ENCODE measurements at regions not wholly inside any gene's neighbourhood (a gene's known extent, or its start where the extent isn't known, plus 50 kb on each side); places are given as distances from the start of the nearest gene placed in this dataset.

DNA sequence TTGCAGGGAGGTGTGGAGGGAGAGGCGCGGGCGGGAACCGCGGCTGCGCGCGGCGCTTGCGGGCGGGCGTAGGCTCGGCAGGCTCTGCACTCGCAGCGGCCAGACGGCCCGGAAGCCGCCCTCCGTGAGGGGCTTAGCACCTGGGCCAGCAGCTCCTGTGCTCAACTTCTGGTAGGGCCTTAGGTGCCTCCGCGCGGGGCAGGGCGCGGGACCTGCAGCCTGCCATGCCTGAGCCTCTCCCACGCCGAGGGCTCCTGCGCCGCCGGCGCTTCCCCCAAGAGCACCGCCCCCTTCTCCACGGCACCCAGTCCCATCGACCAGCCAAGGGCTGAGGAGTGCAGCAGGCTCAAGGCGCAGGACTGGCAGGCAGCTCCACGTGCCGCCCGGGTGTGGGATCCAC is 940.8 kb upstream of the PCDH9 start:
- Mint-ChIP-seq H3K36me3 (ENCODE audit: low read depth) (no peaks in the 10 kb centered on the region), H3K27ac (no peak overlapping the region), H3K4me1 (peaks cover 11% of the 10 kb centered on the region), H3K9me3 (peaks cover 3% of the 10 kb centered on the region), H3K4me3 (no peak overlapping the region), H3K27me3 (ENCODE audit: low read depth) (no peaks in the 10 kb centered on the region)
- no peak for TF ChIP-seq CTCF (IDR thresholded peaks at IDR 0.05; ENCODE audit: unreplicated experiment in 3 of 3)

DNA sequence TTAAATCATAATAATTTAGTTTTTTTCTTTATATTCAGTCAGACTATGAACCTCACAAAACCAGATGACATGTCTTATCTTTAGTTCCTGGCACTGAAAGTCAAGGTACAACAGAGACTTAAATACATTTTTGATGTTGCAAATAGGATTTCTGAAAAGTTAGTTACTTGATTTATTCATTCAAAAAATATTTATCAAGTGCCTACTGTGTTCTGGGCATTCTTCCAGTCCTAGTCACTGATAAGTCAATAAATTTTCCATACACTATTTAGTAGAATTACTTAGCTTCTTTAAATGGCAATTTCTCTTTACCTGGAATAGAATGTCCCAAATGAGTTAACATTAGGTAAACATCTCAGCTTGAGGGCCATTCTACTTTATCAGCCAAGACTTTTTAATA is 938.3 kb upstream of the PCDH9 start:
- Mint-ChIP-seq H3K4me1 (peaks cover 7% of the 10 kb centered on the region), H3K36me3 (ENCODE audit: low read depth) (no peaks in the 10 kb centered on the region), H3K27me3 (ENCODE audit: low read depth) (no peaks in the 10 kb centered on the region), H3K4me3 (no peak overlapping the region), H3K27ac (no peak overlapping the region), H3K9me3 (peaks cover 3% of the 10 kb centered on the region)
- no peak for TF ChIP-seq CTCF (IDR thresholded peaks at IDR 0.05; ENCODE audit: unreplicated experiment in 3 of 3)

DNA sequence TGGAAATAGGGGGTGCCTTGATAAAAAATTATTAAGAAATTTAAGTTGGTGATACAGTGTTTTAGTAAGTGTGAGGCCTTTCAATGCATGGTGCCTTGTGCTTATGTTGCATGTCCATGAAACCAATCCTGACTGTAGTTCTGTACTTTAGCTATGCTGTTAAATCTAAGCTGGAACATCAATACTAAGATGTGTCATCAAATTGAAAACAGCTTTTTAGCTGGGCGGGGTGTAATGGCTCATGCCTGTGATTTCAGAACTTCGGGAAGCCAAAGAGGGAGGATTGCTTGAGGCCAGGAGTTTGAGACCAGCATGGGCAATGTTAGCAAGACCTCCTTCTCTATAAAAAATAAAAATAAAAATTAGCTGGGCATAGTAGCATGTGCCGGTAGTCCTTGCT is 930.3 kb upstream of the PCDH9 start:
- H3K36me3 Mint-ChIP-seq (ENCODE audit: low read depth), result no peaks in the 10 kb centered on the region
- H3K27ac Mint-ChIP-seq, result peak overlapping the region in 1 of 3 experiments; percentile 39
- TF ChIP-seq CTCF (IDR thresholded peaks at IDR 0.05; ENCODE audit: unreplicated experiment in 3 of 3), result no peak
- peaks cover 11% of the 10 kb centered on the region for H3K4me1 Mint-ChIP-seq
- H3K9me3 Mint-ChIP-seq, result peaks cover 6% of the 10 kb centered on the region
- no peaks in the 10 kb centered on the region for H3K27me3 Mint-ChIP-seq (ENCODE audit: low read depth)
- no peak overlapping the region for H3K4me3 Mint-ChIP-seq

- H3K27me3 Mint-ChIP-seq (ENCODE audit: low read depth), result no peaks in the 10 kb centered on the region
- no peak overlapping the region for H3K27ac Mint-ChIP-seq
- H3K9me3 Mint-ChIP-seq, result peaks cover 16% of the 10 kb centered on the region
- no peak overlapping the region for H3K4me3 Mint-ChIP-seq
- TF ChIP-seq CTCF (IDR thresholded peaks at IDR 0.05; ENCODE audit: unreplicated experiment in 3 of 3), result no peak
- no peaks in the 10 kb centered on the region for H3K36me3 Mint-ChIP-seq (ENCODE audit: low read depth)
- peaks cover 4% of the 10 kb centered on the region for H3K4me1 Mint-ChIP-seq
Measured at GRCh38 chr13:68152414-68152813, 922.3 kb upstream of the PCDH9 start.

DNA sequence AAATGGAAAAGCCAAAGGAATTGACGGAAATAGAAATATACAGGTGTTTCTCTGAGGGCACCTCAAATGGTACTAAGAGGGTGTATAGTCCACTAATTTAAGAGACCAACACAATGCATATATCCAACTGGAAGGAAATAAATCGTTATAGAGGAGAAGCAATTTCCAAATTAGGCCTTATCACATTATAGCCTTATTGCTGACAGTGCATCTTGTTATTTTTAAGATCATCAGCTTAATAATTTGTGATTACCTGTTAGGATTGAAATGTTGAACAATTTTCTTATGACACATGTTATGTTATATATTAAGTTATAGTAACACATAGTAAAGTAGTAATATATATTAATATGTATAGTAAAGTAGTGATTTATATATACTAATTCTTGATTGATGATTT is 915.7 kb upstream of the PCDH9 start:
- H3K4me3 Mint-ChIP-seq, result no peak overlapping the region
- TF ChIP-seq CTCF (IDR thresholded peaks at IDR 0.05; ENCODE audit: unreplicated experiment in 3 of 3), result no peak
- H3K9me3 Mint-ChIP-seq, result no peaks in the 10 kb centered on the region
- no peak overlapping the region for H3K27ac Mint-ChIP-seq
- no peaks in the 10 kb centered on the region for H3K27me3 Mint-ChIP-seq (ENCODE audit: low read depth)
- H3K4me1 Mint-ChIP-seq, result no peaks in the 10 kb centered on the region
- H3K36me3 Mint-ChIP-seq (ENCODE audit: low read depth), result no peaks in the 10 kb centered on the region

GRCh38 chr13:68128297-68128915 is 898.3 kb upstream of the PCDH9 start:
- H3K4me1 Mint-ChIP-seq, result no peaks in the 10 kb centered on the region
- no peak for TF ChIP-seq CTCF (IDR thresholded peaks at IDR 0.05; ENCODE audit: unreplicated experiment in 3 of 3)
- H3K36me3 Mint-ChIP-seq (ENCODE audit: low read depth), result no peaks in the 10 kb centered on the region
- no peak overlapping the region for H3K27ac Mint-ChIP-seq
- no peak overlapping the region for H3K4me3 Mint-ChIP-seq
- no peaks in the 10 kb centered on the region for H3K27me3 Mint-ChIP-seq (ENCODE audit: low read depth)
- H3K9me3 Mint-ChIP-seq, result no peaks in the 10 kb centered on the region

All from nephron (organoid).